ENCODE measurements at regions not wholly inside any gene's neighbourhood (a gene's known extent, or its start where the extent isn't known, plus 50 kb on each side); places are given as distances from the start of the nearest gene placed in this dataset.
A peak's percentile ranks its signal among the peaks of the same experiment; 100 is the strongest.

DNA sequence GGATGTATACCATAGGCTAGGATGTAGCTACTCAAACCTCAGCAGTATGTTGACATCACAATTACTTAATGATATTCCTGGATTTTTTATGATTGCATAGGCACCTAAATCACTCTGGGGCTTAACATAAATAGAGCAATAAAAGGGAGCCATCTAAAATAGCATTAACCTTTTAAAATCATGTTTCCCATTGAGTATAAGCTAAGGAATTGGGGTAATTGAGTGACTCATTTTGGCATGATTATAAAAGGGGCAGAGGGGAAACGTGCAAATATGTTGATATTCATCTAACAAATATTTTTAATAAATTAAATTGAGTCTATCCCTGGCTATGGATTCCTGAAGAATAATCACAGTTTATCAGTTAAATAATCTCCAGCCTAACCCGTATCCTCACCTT is 74.0 kb upstream of the ADGRF1 start:
- ATAC-seq, result no peak

DNA sequence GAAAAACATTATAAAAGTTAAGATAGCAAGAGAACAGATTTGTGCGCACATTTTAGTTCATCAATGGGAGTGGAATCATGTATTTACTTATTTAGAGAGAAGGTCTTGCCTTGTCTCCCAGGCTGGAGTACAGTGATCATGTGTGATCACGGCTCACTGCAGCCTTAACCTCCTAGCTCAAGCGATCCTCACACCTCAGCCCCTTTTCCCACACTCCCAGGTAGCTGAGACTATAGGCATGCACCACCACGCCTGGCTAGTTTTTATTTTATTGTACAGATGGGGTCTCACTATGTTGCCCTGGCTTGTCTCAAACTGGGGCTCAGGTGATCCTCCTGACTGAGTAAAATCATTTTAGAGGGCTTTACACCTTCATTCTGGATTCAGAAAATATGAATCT is 72.3 kb upstream of the ADGRF1 start:
- ATAC-seq, result no peak

DNA sequence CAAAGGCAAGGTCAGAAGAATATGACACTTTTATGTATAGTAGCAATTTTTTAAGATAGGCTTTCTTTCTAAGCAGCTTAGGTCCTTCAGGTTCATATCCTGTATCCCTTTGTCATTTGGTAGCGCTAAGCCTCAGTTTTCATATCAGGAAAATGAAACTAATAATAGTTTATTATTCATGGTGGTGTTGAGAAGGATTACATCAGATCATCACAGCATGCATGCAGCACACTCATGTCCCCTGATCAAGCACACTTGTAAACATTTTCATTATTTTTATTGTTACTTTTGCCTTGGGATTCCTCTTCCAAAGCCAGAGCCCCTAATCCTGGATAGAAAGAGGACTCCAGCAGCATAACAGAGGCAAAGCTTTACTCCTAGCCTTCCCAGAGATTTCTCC is 70.2 kb upstream of the ADGRF1 start:
- no peak for ATAC-seq

DNA sequence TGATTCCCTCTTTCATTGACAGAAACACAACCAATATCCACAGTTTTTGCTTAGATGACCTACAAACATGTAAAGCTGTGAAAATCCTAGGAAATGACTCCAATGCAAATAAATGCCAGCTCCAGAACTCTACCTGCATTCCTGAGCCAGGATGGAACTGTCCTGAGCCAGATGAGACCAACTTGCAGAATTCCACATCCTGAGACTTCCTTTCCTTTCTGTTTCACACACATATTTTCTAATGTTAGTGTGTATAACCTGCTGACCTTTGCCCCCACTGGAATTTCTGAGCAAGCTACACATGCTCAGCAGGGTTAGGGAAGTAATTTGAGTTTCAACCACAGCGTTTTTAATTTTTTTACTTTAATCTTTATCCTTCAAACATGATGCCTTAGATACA is 69.6 kb upstream of the ADGRF1 start:
- ATAC-seq, result no peak

DNA sequence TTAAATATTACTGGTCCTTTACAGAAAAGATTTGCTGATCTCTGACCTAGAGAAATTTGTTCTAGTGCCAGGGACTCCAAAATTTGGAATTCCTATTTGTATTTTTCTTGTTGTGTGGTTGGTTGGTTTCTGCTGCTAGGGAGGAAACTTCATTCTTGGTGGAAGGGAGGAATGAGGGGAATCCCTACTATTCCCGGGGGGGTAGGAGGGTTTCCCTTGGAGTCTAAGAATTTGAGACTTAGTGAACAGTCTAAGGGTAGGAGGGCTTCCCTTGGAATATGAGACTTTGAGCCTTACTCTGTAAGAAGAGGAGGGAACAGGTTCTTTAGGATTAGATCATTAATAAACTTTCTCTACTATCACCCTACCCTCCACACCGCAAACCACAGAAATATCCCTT is 67.1 kb upstream of the ADGRF1 start:
- ATAC-seq, result no peak

DNA sequence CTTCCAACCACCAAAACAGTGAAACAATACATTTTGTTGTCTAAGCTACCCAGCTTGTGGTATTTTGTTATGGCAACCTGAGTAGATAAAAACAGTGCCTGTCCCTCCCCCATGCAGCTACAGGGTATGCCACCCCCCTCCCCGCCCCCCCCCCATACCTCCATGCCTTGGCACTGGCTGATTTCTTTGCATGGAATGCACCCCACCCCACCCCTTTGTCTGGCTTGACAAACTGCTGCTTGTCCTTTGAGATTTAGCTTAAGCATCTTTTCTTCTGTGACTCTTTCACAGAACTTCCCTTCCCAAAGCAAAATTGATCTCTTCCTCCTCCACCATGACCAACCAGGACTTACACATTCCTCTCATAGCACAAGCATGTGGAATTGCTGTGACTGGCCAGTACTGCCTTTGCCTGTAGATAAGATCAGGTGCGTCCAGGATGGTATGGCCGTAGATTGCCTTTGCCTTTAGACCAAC is 64.6 kb upstream of the ADGRF1 start:
- ATAC-seq, result peak; percentile 12

DNA sequence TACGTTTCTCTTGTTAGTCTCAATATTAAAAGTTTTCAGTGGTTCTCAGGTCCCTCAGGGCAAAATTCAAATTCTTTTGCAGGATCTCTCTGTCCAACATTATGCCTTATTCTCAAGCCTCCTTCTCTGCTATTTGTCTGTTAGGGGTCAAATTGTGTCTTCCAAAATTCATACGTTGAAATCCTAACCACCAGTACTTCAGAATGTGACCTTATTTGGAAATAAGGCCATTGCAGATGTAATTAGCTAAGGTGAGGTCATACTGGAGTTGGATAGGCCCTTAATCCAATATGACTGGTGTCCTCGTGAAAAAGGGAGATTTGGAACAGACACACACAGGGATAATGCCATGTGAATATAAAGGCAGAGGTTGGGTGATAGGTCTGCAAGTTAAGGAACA is 64.1 kb upstream of the ADGRF1 start:
- peak; percentile 32 for ATAC-seq

DNA sequence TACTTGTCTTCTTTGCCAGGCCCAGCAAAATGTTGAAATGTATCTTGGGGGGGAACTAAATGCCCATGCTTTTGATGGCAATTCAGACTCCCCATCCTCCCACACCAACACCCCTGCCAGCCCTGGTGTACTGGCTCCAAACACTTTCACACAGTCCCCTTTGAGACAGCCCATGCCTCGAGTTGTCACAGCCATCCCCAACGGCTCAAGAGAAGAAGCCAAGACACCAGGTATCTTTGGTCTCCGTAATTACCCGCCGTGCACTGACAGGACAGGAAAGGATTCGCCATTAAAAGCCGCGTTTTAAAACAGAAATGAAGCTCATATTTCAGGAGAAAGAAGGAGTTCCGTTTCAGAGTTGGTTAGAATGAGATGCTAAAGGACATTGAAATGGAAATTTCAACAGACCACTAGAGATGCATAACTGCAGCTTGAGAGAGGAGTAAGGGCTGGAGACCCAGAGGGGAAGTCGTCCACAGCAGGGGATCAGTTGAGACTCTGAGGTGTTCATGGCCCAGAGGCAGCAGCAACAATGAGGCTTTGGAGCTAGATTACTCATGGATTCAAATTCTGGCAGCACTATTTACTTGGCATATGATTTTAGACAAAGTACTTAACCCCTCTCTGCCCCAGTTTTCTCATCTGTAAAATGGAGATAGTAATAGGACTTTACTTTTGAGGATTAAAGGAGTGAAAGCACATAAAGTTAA is 63.5 kb upstream of the ADGRF1 start:
- ATAC-seq, result peak; percentile 31

DNA sequence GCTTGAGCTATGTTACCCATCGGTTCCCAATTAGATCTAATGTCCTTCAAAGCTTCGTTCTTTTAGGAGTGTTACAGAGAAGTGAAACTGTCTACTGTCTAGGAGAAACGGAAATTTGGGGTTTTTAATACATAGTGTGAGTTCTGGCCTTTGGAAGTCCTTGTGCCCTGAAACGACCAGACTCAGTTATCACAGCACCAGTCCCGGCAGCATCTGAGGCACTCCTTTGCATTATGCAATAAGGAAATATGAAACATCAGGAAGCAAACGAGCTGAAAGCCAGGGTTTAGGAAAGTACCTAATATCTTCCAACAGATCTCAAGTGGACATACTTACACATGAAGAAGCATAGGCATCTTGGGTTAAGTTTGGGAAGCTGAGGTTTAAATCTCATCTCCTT is 61.8 kb upstream of the ADGRF1 start:
- peak; percentile 85 for ATAC-seq

DNA sequence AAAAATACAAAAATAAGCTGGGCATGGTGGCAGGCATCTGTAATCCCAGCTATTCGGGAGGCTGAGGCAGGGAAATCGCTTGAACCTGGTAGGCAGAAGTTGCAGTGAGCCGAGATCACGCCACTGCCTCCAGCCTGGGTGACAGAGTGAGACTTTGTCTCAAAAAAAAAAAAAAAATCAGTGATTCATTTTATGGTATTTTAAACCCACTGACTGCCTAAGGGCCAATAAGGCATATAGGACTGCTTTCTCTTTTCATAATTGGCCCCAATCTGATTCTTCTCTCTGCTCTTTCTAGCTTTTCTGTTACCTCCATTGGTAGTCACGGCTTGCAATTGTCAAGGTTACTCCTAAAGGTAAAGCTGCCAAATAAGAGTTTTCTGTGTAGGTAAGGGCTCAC is 60.2 kb upstream of the ADGRF1 start:
- no peak for ATAC-seq

DNA sequence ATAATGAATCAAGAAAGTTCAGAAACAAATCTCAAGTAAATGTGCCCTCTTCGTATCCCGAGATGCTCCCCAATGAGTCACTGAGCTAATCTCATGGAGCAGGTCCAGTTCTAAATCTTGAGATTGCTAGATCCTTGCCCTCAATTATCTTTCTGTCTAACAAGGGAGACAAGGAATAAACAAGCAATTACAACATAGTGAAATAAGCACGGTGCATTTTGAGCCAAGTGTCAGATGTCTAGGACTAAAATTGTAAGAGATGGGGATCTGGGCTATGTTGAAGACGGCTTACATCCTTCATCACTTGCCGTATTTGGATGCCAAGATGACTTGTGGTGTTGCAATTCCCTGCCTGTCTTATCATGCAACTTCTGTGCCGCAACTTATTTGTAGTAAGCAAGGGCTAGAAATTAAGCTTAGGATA is 56.5 kb upstream of the ADGRF1 start:
- ATAC-seq, result peak; percentile 73

DNA sequence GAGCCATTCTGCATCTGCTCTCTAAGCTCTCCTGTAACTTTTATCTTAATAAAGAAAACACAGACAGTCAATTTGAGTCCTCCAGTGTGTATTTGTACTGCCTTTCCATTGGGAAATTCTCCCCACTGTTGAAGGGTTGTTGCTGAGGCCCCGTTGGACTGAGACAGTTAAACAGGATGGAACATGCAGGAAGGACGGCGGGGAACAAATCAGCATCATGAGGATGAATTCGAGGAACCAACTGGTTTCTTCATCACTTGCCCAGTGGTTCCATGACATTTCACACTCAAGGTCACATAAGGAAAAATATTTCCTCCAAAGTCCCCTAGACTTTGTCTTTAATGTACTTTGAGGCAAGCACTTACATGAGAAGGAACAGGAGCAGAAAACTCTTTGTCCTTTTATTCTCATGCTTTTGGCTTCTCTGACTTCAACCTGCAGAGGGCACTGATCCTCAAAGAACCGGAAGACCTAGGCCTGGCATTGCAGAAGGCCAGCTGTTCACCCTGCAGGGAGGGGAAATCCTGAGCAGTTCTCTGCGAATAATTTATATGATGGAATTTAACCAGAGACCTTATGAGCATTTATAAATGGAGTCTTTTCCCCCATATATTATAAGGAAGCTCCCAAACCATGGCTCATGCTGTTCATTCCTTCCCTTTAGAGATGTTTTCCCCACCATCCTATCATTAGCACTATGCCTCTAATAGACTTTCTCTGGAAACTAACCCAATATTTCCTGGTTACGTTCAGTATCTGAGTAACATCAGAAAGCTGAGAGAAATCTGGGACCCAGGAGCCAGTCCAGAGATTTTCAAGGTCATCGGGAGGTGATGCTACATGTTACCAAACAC is 55.2 kb upstream of the ADGRF1 start:
- ATAC-seq, result peak; percentile 84

DNA sequence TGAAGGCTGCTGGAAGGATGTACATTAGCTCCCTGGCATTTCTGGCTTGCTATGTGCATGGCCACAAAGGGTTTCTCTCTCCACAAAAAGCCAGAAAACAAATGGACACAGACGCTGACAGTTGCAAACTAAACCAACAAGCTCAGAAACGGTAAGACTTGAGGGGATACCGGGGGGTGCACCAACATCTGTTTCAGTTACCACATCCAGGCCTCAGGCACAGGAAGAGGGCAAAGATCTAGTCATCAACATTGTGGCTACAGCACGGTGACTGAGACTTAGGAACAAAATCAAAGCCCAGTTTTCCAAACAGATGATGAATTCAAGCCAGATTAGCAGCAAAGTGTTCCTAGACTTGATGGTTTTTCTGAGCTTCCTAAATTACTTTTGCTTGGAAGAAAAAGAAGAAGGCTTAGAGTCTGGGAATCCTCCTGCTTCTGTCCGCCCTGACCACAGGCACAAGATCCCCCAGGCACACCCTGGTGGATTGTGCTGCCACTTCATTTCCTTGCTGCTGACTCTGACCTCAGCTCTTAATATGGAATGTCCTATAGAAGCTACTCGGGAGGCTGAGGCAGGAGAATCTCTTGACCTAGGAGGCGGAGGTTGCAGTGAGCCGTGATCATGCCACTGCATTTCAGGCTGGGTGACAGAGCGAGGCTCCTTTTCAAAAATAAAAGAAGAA is 54.2 kb upstream of the ADGRF1 start:
- ATAC-seq, result no peak

DNA sequence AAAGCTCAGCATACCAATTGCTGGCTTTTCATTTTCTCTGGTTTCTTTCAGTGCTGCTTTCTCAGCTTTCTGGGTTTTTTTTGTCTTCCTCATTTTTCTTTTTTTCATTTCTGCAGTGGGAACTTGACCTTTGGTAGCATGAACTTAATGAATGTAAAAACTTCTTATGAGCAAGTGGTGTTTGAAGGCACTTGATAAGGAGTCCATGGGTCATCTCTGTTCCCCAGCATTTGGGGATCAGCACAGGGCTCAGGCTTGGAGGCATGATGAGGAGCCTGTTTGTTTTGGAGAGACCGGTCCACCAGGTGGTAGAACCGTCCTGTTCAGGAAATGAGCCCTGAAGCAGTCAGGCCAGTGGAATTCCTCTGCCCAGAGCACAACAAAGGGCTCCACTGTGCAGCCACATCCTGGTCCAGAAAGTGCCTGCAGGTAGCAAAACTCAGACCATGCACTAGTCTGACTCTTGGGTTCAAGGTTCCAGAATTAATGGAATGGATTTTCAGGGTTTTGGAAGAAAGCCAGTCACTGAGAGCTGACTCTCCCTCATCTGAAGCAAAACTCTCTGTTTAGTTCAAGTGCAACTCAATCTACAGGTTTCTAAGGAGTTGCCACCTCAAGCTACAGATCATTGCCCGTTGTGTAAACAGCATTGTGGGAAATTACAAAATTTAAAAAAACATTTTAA is 52.3 kb upstream of the ADGRF1 start:
- peak; percentile 70 for ATAC-seq

DNA sequence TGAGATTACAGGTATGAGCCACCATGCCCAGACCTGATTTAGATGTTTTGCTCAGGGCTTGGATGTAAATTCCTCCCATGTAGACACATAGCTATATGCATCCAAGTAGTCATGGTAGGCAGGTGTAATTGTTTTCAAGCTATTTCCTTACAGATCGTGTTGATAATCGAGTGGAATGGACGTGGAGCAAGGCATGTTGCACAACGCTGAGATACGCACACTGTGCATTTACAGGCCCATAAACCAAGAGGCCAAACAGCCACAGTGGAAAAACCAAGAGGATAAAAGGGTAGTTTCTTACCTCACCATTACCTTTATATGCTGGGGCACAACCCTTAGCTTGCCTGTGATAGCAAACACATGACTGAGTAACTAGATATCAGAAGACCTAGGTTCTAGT is 51.0 kb upstream of the ADGRF1 start:
- ATAC-seq, result no peak

DNA sequence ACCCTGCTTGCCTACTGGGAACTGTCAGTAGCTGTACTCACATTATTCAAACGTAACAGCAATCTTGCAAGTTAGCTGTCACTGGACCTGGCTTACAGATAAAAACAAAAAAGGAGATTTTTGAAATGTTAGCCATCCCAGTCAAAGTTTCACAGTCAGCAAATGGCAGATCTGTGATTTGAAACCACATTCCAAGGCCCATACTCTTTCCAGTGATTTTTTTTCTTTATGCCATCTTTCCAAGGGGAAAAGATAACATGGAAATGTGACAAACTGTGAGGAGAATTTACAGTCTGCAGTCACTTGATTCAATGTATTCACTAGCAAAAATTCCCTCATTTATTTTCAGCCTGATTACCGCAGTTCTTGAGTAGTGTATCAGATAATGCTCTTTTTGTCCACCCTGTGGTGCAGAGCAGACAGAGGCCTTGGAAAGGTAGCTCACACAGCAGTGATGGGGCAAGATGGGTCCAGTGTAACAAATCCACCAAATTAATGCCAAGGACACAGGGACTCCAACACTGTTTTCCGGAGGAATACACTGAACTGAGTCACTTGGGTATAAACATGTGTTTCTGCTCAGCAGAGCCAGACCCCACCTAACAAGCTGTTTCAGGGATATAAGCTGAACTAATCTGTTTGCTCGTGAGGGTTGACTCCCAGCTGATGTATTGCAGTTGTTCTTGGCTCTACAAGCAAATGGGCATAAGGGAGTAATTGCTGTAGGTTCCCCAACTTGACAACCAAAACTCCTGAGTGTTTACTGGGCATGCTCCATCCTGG is 49.9 kb upstream of the ADGRF1 start:
- no peak for ATAC-seq
